MM.1S (cell line): ENCODE measurements at regions not wholly inside any gene's neighbourhood (a gene's known extent, or its start where the extent isn't known, plus 50 kb on each side); places are given as distances from the start of the nearest gene placed in this dataset.

Experiments
- EZH2 ChIP-seq: fragments of 300-600 bp; sonication (generic); optimal IDR thresholded peaks from 2 replicates; pipeline ENCODE3; 2017; ENCODE audit warnings: low read depth, mild to moderate bottlenecking, antibody characterized with exemption, low read length, mixed read lengths
- EZH2phosphoT487 ChIP-seq: fragments of 300-600 bp; sonication (generic); IDR thresholded peaks from 2 replicates; pipeline ENCODE4 v1.6.1; 2018; ENCODE audit warnings: antibody characterized with exemption, low read length
- TF ChIP-seq, protein P1 (sequence below): fragments of 300-600 bp; sonication (generic); IDR thresholded peaks from 2 replicates; pipeline ENCODE4 v1.5.1; 2016; ENCODE audit warnings: antibody characterized with exemption, low read length, mixed read lengths

DNA sequence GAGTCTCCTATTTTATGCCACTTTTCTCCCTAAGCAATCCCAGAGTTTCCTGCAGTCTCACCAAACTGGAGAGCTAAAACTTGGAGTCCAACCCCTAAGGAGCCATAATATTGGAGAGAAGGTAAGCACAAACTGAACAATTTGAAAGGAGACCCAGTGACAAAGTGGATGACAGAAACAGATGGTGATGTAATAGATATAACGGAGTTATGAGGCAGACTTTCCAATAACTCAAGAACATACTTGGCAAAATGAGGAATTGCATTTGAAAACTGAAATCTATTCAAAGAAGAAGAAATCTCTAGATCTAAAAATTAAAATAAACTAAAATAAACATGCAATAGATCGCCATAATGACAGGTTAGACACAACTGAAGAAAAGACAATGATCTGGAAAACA is 200.9 kb upstream of the MIR17HG start:
- TF ChIP-seq, protein P1, sequence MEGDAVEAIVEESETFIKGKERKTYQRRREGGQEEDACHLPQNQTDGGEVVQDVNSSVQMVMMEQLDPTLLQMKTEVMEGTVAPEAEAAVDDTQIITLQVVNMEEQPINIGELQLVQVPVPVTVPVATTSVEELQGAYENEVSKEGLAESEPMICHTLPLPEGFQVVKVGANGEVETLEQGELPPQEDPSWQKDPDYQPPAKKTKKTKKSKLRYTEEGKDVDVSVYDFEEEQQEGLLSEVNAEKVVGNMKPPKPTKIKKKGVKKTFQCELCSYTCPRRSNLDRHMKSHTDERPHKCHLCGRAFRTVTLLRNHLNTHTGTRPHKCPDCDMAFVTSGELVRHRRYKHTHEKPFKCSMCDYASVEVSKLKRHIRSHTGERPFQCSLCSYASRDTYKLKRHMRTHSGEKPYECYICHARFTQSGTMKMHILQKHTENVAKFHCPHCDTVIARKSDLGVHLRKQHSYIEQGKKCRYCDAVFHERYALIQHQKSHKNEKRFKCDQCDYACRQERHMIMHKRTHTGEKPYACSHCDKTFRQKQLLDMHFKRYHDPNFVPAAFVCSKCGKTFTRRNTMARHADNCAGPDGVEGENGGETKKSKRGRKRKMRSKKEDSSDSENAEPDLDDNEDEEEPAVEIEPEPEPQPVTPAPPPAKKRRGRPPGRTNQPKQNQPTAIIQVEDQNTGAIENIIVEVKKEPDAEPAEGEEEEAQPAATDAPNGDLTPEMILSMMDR, result no peak
- TF ChIP-seq EZH2 (no peak), EZH2phosphoT487 (no peak)
